Colonic mucosa (tissue), 4 donors: ENCODE measurements at regions not wholly inside any gene's neighbourhood (a gene's known extent, or its start where the extent isn't known, plus 50 kb on each side); places are given as distances from the start of the nearest gene placed in this dataset.

Source experiments
- DNase-seq: peaks from one replicate; pipeline ENCODE4 v3.0.0-alpha.2; 2020
- H3K27ac ChIP-seq: fragments of 200-600 bp; one replicate; pipeline ENCODE4 v1.8.0; 2021
- H3K27me3 ChIP-seq: fragments of 200-600 bp; one replicate; pipeline ENCODE4 v1.8.0; 2021
- H3K36me3 ChIP-seq: fragments of 200-600 bp; one replicate; pipeline ENCODE4 v1.8.0; 2021
- H3K4me1 ChIP-seq: fragments of 200-600 bp; one replicate; pipeline ENCODE4 v1.8.0; 2021; ENCODE audit warnings: mild to moderate bottlenecking
- H3K4me3 ChIP-seq: fragments of 200-600 bp; one replicate; pipeline ENCODE4 v1.8.0; 2021
- H3K9ac ChIP-seq, 2 donors: one replicate each; pipeline ENCODE4 v1.7.0; 2013; ENCODE audit warnings: control low read depth in 2 of 2, low read depth in 2 of 2, low read length in 2 of 2
- H3K9me3 ChIP-seq: fragments of 200-600 bp; one replicate; pipeline ENCODE4 v1.8.0; 2021
- intact Hi-C: fragments of 100-400 bp; cut with DNase I; formaldehyde crosslinking; loops from one replicate; pipeline ENCODE4 v1.14.1; 2022
- TF ChIP-seq, protein P1 (sequence below): fragments of 200-600 bp; IDR thresholded peaks from one replicate; pipeline ENCODE4 v1.8.0; 2022; ENCODE audit warnings: antibody characterized with exemption, mild to moderate bottlenecking
- donor health status: healthy.
- donor health status: DM: no; HTN: no; CAD: no.
- donor health status: DM: no; HTN: no; CAD: no.

DNA sequence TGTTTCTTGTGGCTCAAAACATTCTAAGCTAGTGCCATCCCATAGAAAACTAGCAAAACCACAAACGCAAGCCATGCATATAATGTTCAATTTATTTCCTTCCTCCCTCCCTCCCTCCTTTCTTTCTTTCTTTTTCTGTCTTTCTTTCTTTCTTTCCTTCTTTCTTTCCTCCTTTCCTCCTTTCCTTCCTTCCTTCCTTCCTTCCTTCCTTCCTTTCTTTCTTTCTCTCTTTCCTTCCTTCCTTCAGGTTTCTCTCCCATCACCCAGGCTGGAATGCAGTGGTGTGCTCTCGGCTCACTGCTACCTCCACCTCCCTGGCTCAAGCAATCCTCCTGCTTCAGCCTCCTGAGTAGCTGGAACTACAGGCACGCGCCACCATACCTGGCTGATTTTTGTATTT lies 492.8 kb upstream of the PROK2 start:
- Histone ChIP-seq H3K4me3 (no peak overlapping the region), H3K9me3 (no peaks in the 10 kb centered on the region), H3K36me3 (no peaks in the 10 kb centered on the region), H3K9ac (no peak overlapping the region), H3K27me3 (no peaks in the 10 kb centered on the region), H3K4me1 (no peaks in the 10 kb centered on the region), H3K27ac (no peak overlapping the region)
- no peak for DNase-seq
- intact Hi-C loops = no loop called here
- TF ChIP-seq, protein P1, sequence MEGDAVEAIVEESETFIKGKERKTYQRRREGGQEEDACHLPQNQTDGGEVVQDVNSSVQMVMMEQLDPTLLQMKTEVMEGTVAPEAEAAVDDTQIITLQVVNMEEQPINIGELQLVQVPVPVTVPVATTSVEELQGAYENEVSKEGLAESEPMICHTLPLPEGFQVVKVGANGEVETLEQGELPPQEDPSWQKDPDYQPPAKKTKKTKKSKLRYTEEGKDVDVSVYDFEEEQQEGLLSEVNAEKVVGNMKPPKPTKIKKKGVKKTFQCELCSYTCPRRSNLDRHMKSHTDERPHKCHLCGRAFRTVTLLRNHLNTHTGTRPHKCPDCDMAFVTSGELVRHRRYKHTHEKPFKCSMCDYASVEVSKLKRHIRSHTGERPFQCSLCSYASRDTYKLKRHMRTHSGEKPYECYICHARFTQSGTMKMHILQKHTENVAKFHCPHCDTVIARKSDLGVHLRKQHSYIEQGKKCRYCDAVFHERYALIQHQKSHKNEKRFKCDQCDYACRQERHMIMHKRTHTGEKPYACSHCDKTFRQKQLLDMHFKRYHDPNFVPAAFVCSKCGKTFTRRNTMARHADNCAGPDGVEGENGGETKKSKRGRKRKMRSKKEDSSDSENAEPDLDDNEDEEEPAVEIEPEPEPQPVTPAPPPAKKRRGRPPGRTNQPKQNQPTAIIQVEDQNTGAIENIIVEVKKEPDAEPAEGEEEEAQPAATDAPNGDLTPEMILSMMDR = no peak

DNA sequence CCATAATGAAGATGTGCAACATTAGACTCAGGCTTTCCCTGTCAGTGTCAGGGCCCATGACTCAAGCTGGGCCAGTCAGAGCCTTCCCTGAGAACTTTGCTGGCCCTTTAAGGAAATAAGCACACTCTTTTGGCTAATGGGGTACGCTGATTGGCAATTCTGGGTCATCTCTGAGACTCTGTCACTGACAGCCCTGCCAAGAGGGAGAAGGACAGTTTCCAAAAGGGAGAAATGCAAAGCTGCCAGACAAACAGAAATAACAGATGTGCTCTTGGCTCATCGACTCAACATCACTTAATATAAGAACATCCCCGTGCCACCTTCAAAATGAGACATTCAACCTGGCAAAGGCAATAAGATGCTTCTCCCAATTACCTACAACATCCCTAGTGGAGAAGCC lies 491.9 kb upstream of the PROK2 start:
- Histone ChIP-seq H3K27me3 (no peaks in the 10 kb centered on the region), H3K4me1 (no peaks in the 10 kb centered on the region), H3K9me3 (no peaks in the 10 kb centered on the region), H3K4me3 (no peak overlapping the region), H3K27ac (no peak overlapping the region), H3K9ac (no peak overlapping the region), H3K36me3 (no peaks in the 10 kb centered on the region)
- DNase-seq = no peak
- TF ChIP-seq, protein P1 = no peak
- intact Hi-C loops = no loop called here

DNA sequence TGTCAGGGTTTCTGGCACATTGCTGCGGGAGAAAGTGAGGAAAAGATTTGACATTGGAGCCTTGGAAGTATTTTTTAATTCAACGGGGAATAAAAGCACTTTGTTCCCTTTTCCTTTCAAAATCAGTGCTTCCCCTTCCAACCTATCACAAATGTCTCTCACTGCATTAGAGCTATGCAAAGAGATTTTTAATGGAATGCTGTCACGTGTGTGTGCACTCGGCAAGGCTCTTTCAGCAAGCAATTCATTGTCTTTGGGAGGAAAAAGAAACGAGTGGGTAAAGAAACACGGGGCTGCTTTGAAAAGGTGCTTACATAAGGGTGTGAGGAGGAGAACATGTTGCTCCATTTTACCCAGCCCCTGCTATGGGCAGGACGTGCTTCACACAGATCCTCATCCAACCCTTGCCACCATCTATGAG lies 490.4 kb upstream of the PROK2 start:
- no peak overlapping the region for H3K27ac ChIP-seq
- no peaks in the 10 kb centered on the region for H3K9me3 ChIP-seq
- H3K4me3 ChIP-seq = no peak overlapping the region
- H3K9ac ChIP-seq = no peak overlapping the region
- no peaks in the 10 kb centered on the region for H3K4me1 ChIP-seq
- H3K36me3 ChIP-seq = no peaks in the 10 kb centered on the region
- no peaks in the 10 kb centered on the region for H3K27me3 ChIP-seq
- intact Hi-C loops = no loop called here
- TF ChIP-seq, protein P1 = no peak
- no peak for DNase-seq

DNA sequence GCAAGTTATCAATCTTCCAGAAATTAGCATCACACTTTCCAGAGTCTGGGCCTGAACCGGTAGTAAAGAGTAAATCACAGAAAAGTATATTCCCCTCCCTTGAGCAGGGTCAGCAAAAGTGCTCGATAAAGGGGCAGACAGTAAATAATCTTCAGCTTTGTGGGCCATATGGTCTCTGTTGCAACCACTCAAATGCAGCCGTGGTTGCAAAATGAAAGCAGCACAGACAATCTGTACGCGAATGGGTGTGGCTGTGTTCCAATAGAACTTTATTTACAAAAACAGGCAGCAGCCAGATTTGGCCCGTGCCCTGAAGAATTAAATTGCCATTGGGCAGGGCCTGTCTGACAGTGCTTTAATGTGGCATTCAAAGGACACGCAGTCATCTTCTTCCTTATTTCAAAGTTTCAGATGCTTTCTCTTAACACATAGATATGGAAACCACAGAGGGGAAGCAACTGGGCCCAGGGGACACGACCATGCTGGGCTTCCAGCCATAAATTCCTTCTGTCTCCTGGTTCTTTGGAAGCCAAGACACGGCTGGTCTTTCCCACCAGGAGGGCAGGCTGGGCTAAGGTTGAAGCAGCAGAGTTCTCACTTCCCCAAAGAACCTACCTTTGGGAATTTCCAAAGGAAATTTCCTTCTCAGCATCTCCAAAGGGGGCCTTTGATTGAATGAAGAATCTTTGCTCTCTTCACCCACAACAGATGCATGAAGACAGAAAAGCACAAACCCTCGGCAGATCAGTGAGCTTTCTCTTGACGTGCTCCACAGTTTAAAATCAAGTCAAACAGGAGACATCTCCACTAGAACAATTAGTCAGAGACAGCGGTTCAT lies 489.8 kb upstream of the PROK2 start:
- Histone ChIP-seq H3K27ac (peak overlapping the region; percentile 3), H3K9ac (peak overlapping the region in 1 of 2 donors; percentile 37), H3K27me3 (no peaks in the 10 kb centered on the region), H3K36me3 (no peaks in the 10 kb centered on the region), H3K9me3 (no peaks in the 10 kb centered on the region), H3K4me3 (no peak overlapping the region), H3K4me1 (no peaks in the 10 kb centered on the region)
- intact Hi-C loops = no loop called here
- DNase-seq = peak; percentile 77
- TF ChIP-seq, protein P1 = no peak

DNA sequence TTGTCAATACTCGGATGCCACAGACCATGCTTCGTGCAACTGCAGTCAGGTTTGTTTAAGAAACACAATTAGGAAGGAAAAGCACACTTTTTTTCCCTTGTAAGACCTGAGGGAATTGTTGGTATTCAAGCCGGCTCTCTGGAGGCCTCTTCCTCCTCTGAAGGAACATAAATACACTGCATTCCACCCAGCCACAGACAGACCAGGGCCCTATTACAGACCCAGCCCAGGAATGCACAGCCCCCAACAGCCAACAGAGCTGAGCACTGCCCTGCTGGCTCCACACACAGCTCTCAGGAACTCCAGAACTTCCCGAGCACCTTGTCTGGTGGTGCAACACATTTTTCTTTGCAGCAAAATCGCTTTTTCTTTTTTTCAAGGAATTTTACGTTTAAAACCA lies 488.7 kb upstream of the PROK2 start:
- Histone ChIP-seq H3K9ac (peak overlapping the region in 1 of 2 donors; percentile 37), H3K9me3 (no peaks in the 10 kb centered on the region), H3K4me3 (no peak overlapping the region), H3K4me1 (no peaks in the 10 kb centered on the region), H3K27ac (no peak overlapping the region), H3K36me3 (no peaks in the 10 kb centered on the region), H3K27me3 (no peaks in the 10 kb centered on the region)
- TF ChIP-seq, protein P1 = no peak
- intact Hi-C loops = no loop called here
- DNase-seq = no peak
